Neural crest cell (in vitro differentiated cells): ENCODE measurements at regions not wholly inside any gene's neighbourhood (a gene's known extent, or its start where the extent isn't known, plus 50 kb on each side); places are given as distances from the start of the nearest gene placed in this dataset.

Experiments
- DNase-seq: peaks from one replicate; pipeline ENCODE4 v3.0.0; 2021; ENCODE audit warnings: low read depth, mixed read lengths, low spot score
- H3K27ac Mint-ChIP-seq: one replicate; pipeline ENCODE4 v1.8.0; 2021; ENCODE audit warnings: mild to moderate bottlenecking, mixed read lengths; ENCODE audit not compliant: unreplicated experiment
- H3K27me3 Mint-ChIP-seq: 2 replicates; pipeline ENCODE4 v1.8.0; 2021; ENCODE audit warnings: low read depth, mild to moderate bottlenecking, mixed read lengths
- H3K36me3 Mint-ChIP-seq: 2 replicates; pipeline ENCODE4 v1.8.0; 2021; ENCODE audit warnings: low read depth, mild to moderate bottlenecking, mixed read lengths
- H3K4me1 Mint-ChIP-seq: 2 replicates; pipeline ENCODE4 v1.8.0; 2021; ENCODE audit warnings: mixed read lengths
- H3K4me3 Mint-ChIP-seq: one replicate; pipeline ENCODE4 v1.8.0; 2021; ENCODE audit warnings: mild to moderate bottlenecking, mixed read lengths
- H3K9me3 Mint-ChIP-seq: 2 replicates; pipeline ENCODE4 v1.8.0; 2021; ENCODE audit warnings: mixed read lengths
- CTCF ChIP-seq: fragments of 200-600 bp; sonication (generic); conservative IDR thresholded peaks from 2 replicates; pipeline ENCODE4 v1.5.0; 2021; ENCODE audit warnings: antibody characterized with exemption, mild to moderate bottlenecking

- no peak for DNase-seq
- Mint-ChIP-seq H3K4me3 (no peak overlapping the region), H3K4me1 (no peaks in the 10 kb centered on the region), H3K27ac (no peak overlapping the region), H3K36me3 (peaks cover 10% of the 10 kb centered on the region), H3K9me3 (peaks cover 6% of the 10 kb centered on the region), H3K27me3 (no peaks in the 10 kb centered on the region)
- TF ChIP-seq CTCF = no peak
Observed at GRCh38 chrX:129077424-129078170, 445.7 kb downstream of the SMARCA1 start.

GRCh38 chrX:129071390-129071789, 451.9 kb downstream of the SMARCA1 start:
- Mint-ChIP-seq H3K9me3 (no peaks in the 10 kb centered on the region), H3K4me3 (no peak overlapping the region), H3K27me3 (no peaks in the 10 kb centered on the region), H3K4me1 (peaks cover 10% of the 10 kb centered on the region), H3K36me3 (no peaks in the 10 kb centered on the region), H3K27ac (no peak overlapping the region)
- TF ChIP-seq CTCF = no peak
- no peak for DNase-seq

GRCh38 chrX:129065895-129066294, 457.4 kb downstream of the SMARCA1 start:
- TF ChIP-seq CTCF = no peak
- Mint-ChIP-seq H3K27me3 (no peaks in the 10 kb centered on the region), H3K4me3 (no peak overlapping the region), H3K27ac (no peak overlapping the region), H3K9me3 (no peaks in the 10 kb centered on the region), H3K4me1 (peaks cover 5% of the 10 kb centered on the region), H3K36me3 (no peaks in the 10 kb centered on the region)
- no peak for DNase-seq

GRCh38 chrX:129058405-129058804, 464.9 kb downstream of the SMARCA1 start:
- Mint-ChIP-seq H3K27me3 (no peaks in the 10 kb centered on the region), H3K4me1 (no peaks in the 10 kb centered on the region), H3K27ac (no peak overlapping the region)

GRCh38 chrX:129043138-129043537, 480.2 kb downstream of the SMARCA1 start:
- Mint-ChIP-seq H3K4me1 (no peaks in the 10 kb centered on the region), H3K27ac (peak overlapping the region; percentile 50), H3K27me3 (no peaks in the 10 kb centered on the region), H3K36me3 (peaks cover 5% of the 10 kb centered on the region), H3K4me3 (no peak overlapping the region), H3K9me3 (peaks cover 3% of the 10 kb centered on the region)
- TF ChIP-seq CTCF = no peak
- DNase-seq = no peak

More at GRCh38 chrX:129058405-129058804, 464.9 kb downstream of the SMARCA1 start:
- Mint-ChIP-seq H3K4me3 (no peak overlapping the region), H3K9me3 (peaks cover 4% of the 10 kb centered on the region), H3K36me3 (no peaks in the 10 kb centered on the region)
- no peak for DNase-seq
- TF ChIP-seq CTCF = peak; percentile 22
